ENCODE measurements at regions not wholly inside any gene's neighbourhood (a gene's known extent, or its start where the extent isn't known, plus 50 kb on each side); places are given as distances from the start of the nearest gene placed in this dataset.
"Not testable (repeated sequence)": the region's sequence is repeated elsewhere in the genome, so short reads cannot be mapped to it uniquely, and the experiment has no call there.

GRCh38 chr2:87568554-87569278 is 179.2 kb upstream of the PLGLB2 start:
- not testable (repeated sequence) for TF ChIP-seq CTCF, POLR2A (IDR thresholded peaks at IDR 0.05)

Measured in lower leg skin (tissue), 3 donors.